IPS-NIHi7 (cell line): ENCODE measurements at regions not wholly inside any gene's neighbourhood (a gene's known extent, or its start where the extent isn't known, plus 50 kb on each side); places are given as distances from the start of the nearest gene placed in this dataset.
"Not testable (repeated sequence)": the region's sequence is repeated elsewhere in the genome, so short reads cannot be mapped to it uniquely, and the experiment has no call there.

ENCODE experiments used
- DNase-seq: peaks from one replicate; pipeline ENCODE4 v3.0.0; 2012; ENCODE audit warnings: mixed read lengths; ENCODE audit errors: extremely low spot score

DNA sequence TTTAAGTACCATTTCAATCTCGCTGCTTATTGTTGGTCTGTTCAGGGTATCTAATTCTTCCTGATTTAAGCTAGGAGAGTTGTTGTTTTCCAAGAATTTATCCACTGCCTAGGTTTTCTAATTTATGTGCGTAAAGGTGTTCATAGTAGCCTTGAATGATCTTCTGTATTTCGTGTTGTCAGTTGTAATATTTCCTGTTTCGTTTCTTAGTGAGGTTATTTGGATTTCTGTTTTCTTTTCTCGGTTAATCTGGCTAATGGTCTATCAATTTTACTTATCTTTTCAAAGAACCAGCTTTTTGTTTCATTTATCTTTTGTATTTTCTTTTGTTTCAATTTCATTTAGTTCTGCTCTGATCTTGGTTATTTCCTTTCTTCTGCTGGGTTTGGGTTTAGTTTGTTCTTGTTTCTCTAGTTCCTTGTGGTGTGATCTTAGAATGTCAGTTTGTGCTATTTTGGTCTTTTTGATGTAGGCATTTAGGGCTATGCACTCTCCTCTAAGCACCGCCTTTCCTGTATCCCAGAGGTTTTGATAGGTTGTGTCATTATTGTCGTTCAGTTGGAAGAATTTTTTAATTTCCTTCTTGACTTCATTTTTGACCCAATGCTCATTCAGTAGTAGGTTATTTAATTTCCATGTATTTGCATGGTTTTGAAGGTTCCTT, 92.5 kb upstream of the CSRP2 start:
- DNase-seq, result not testable (repeated sequence)

- no peak for DNase-seq
Observed at GRCh38 chr12:76967181-76967885, 88.5 kb upstream of the CSRP2 start.

DNA sequence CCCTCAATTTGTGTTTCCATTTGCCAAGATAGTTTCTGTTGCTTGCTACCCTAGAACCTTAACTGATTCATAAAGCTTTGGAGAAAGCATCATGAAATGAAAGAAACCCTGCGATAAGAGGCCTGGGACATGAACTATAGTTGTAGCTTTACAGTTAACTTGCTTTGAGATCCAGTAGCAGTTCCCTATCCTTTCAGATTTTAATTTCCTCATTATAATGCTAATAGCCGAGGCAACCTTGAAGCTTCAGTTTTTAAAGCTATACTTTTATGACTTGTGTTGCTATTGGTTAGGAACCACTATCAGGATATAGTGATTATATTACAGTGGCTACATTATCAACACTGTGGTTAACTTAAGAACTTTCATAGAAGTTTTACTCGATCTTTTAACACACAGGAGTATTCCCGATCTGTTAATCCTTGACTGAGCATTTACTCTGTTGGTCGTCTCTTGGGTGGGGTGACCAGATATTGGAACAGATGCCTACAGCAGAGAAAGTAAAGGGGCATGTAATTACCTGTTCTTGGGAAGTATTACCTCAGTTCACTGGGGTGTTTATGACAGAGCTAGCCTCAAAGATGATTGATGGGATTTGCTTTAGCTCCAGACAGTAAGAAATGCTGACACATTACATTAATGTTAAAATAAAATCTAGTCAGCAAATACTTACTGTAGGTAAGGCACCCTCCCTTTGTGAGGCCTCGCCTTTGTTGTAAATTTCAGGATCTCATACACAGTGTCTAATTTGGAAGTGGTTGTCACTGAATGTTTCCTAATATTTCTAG, 86.2 kb upstream of the CSRP2 start:
- DNase-seq, result no peak

DNA sequence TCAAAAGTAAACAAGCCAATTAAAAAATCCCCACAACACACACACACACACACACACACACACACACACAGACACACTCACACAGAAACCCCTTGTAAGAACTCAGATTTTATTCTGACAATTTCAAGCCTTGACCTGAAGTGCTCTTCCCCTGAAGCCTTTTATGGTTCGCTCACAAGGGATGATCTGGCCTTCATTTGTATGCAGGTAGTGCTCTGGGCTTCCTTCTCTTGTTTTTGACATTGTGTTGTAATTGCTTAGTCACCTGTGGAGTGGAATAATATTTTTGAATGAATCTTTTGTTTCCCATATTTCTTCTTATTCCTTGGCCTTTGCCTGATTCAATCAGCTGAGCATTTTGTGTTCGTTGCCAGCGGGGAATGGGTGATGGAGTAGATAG, 83.3 kb upstream of the CSRP2 start:
- DNase-seq, result no peak

DNA sequence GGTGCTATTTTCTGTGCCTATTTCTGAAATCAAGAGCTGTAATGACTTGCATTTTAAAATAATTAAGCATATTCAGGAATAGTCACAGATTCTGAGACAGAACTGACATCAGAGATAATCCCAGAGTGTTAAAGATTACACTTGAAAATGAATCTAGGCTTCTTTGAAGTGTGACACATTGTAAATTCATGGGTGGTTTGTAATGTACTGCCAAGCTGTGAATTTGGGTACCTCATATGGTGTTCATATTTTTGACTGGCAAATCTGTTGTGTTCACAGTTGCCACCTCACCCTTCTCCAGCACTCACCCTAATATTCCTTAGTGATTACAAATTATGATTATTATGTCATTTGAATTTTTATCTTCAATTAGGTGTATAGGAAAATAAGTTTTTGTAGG, 78.5 kb upstream of the CSRP2 start:
- no peak for DNase-seq

DNA sequence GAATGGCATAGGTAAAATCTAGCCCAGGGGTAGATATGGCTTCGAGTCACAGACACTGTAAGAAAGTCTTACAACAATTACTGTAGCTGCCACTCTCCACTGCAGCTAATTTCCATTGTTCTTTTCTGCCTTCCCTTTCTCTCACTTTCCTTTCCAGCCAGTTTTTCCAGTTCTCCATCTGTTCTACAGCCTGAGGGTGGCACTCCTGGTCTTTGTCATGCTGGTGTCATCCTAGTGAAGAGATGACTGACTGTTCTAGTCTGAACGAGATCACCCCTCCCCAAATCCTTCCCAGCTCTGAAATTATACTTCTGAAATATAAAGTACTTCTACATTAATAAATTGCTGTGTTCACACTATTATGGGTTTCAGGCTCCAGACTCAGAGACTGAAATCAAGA, 74.2 kb upstream of the CSRP2 start:
- peak; percentile 41 for DNase-seq

- no peak for DNase-seq
Observed at GRCh38 chr12:76948879-76949278, 70.1 kb upstream of the CSRP2 start.

- DNase-seq, result no peak
Observed at GRCh38 chr12:76947304-76947703, 68.5 kb upstream of the CSRP2 start.

DNA sequence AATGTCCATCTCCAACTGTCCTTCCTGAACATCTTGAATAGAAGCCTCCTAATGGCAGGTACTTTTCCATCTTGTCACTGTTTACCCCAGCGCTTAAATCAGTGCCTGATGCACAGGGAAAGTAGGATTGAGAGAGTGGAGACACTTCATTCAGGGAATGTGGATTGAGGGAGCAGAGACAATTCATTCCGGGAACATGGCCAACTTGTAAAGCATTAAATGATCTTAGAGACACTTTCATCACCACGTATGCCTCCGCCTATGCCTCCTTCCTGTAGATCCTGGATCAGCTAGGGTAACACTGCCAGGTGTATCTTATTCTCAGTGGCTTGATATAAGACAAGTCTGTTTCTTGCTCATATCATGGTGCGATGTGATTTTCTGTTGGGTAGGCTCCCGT, 67.6 kb upstream of the CSRP2 start:
- no peak for DNase-seq

GRCh38 chr12:76945867-76946266, 67.0 kb upstream of the CSRP2 start:
- no peak for DNase-seq

DNA sequence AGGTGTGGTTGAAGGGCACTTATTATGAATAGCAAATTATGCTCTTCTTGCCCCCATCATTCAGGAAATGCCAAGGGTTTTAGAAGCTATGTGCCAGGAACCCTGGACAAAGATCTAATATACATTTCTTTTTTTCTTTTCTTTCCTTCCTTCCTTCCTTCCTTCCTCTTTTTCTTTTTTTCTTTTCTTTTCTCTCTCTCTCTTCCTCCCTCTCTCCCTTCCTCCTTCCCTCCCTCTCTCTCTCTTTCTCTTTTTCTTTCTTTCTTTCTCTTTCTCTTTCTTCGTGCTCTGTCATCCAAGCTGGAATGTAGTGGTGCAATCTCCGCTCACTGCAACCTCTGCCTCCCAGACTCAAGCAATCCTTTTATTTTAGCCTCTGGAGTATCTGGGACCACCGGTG, 66.1 kb upstream of the CSRP2 start:
- DNase-seq, result no peak

GRCh38 chr12:76943008-76943407, 64.2 kb upstream of the CSRP2 start:
- no peak for DNase-seq

DNA sequence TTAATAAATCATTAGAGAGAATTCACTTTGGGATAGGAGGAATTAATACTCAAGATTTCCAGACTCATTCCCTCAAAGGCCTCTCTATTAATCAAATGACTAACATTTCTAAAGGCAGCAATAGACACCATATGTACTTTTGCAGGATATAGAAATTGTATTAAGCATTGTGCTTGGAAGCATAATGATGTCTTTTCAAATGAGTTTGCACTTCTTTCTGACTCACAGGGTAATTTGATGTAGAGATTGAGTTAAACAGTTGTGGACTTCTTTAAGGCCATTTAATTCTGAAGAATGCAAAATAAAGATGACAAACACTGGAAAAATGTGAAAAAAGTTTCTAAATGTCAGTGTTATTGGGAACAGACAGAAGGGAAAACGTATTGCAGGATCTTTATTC, 63.4 kb upstream of the CSRP2 start:
- DNase-seq, result no peak

DNA sequence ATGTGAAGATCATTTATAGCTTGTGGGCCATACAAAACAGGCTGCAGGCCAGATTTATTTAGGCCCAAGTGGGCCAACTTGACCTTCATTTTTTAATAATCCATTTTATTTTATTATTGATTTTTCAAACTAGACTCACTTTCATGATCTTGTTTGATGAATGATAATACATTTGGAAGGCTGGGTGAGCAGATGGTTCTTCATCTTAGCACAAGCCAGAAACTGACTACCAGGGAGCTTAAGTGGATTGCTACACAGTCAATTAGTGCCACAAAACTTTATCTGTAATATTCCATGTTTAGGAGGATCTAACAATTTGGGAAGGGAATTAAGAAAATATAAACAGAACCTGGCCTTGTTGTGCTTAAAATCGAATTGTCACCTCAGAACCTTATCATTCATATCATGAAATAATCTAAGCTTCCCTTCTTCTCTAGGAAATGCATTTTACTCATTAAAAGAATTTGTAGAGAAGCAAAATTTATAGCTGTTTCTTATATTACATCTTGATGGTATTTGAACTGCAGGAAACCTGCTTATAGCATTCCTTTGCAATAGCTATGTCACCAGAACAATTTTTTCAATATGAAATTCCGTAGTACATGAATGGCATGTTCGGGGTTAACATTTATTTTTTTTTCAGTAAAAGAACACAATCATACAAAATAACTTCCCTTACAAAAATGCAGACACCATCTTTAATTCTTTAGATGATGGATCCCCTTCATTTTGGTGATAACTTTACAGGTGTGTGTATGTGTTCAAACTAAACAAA, 62.0 kb upstream of the CSRP2 start:
- DNase-seq, result no peak

GRCh38 chr12:76939701-76940100, 60.9 kb upstream of the CSRP2 start:
- DNase-seq, result no peak

- no peak for DNase-seq
Observed at GRCh38 chr12:76936275-76937193, 57.7 kb upstream of the CSRP2 start.

DNA sequence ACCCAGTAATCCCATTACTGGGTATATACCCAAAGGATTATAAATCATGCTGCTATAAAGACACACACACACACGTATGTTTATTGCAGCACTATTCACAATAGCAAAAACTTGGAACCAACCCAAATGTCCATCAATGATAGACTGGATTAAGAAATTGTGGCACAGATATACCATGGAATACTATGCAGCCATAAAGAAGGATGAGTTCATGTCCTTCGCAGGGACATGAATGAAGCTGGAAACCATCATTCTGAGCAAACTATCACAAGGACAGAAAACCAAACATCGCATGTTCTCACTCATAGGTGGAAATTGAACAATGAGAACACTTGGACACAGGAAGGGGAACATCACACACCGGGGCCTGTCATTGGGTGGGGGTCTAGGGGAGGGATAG, 54.6 kb upstream of the CSRP2 start:
- not testable (repeated sequence) for DNase-seq

- no peak for DNase-seq
Observed at GRCh38 chr12:76929499-76929898, 50.7 kb upstream of the CSRP2 start.
